Fibroblast of pulmonary artery (primary cell): ENCODE measurements at regions not wholly inside any gene's neighbourhood (a gene's known extent, or its start where the extent isn't known, plus 50 kb on each side); places are given as distances from the start of the nearest gene placed in this dataset.

ENCODE experiments used
- DNase-seq: peaks from one replicate; pipeline ENCODE4 v3.0.0-alpha.2; 2010; ENCODE audit warnings: low read depth
- H3K4me3 ChIP-seq: replicated peaks from 2 replicates; pipeline ENCODE4 v1.5.1; 2011; ENCODE audit warnings: low read depth, mild to moderate bottlenecking, control low read depth, low read length, moderate library complexity
- TF ChIP-seq, protein P1 (sequence below): IDR thresholded peaks from 2 replicates; pipeline ENCODE4 v1.5.1; 2011; ENCODE audit warnings: mild to moderate bottlenecking, control low read depth, low read length, inconsistent platforms; ENCODE audit errors: missing control alignments

DNA sequence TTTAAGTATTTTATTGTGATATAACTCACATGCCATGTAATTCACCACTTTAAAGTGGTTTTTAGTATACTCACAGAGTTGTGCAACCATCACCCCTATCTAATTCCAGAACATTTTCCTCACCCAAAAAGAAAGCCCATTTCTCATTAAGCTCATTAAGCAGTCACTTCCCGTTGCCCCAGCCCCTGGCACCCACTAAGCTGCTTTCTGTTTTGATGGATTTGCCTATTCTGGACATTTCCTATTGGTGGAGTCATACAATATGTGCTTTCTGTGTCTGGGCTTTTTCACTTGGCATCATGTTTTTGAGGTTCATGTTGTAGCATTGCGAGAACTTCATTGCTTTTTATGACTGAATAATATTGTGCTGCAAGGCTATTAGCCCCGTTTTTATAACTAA lies 66.0 kb downstream of the ARL6IP4 start:
- no peak for DNase-seq
- TF ChIP-seq, protein P1, sequence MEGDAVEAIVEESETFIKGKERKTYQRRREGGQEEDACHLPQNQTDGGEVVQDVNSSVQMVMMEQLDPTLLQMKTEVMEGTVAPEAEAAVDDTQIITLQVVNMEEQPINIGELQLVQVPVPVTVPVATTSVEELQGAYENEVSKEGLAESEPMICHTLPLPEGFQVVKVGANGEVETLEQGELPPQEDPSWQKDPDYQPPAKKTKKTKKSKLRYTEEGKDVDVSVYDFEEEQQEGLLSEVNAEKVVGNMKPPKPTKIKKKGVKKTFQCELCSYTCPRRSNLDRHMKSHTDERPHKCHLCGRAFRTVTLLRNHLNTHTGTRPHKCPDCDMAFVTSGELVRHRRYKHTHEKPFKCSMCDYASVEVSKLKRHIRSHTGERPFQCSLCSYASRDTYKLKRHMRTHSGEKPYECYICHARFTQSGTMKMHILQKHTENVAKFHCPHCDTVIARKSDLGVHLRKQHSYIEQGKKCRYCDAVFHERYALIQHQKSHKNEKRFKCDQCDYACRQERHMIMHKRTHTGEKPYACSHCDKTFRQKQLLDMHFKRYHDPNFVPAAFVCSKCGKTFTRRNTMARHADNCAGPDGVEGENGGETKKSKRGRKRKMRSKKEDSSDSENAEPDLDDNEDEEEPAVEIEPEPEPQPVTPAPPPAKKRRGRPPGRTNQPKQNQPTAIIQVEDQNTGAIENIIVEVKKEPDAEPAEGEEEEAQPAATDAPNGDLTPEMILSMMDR, result no peak

DNA sequence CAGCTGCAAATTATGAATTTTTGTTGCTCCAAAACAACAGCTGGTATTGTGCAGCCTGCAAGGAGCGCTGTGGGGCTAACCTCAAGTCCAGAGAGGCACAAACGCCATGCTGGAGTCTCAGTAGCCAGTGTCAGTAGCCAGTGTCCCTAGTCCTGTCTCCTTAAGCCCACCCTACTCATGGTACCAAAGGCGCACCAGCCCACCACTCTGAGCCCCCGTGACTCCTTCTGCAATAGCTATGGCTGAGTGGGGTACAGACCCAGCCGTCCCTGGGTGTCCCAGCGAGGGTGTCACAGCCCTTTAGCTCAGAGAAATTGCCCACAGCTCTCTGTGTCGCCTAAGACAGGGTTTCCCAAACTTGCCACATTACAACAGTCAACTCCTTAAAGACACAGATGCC lies 65.2 kb downstream of the ARL6IP4 start:
- TF ChIP-seq, protein P1, result no peak
- H3K4me3 ChIP-seq, result no peak overlapping the region
- no peak for DNase-seq

More for the DNA sequence above, 66.0 kb downstream of the ARL6IP4 start:
- no peak overlapping the region for H3K4me3 ChIP-seq

DNA sequence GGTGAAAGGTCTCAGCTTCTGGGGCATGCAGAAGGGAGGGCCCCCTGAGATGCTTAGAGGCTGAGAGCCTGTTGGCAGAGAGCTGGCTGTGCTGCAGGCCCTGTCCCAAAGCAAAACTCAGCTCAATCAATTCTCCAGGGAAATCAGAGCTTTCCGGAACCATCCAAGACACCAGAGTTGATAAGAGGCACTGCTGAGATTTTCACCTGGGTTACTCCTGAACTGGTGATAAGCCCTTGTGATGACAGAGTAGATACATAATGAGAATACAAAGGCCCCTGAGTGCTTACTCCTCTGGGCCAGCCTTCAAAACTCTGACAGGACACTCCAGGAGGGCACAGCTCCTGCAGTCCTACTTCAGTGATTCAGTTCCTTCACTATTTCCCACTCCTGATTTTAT lies 63.9 kb downstream of the ARL6IP4 start:
- no peak for DNase-seq
- TF ChIP-seq, protein P1, result no peak
- H3K4me3 ChIP-seq, result no peak overlapping the region

DNA sequence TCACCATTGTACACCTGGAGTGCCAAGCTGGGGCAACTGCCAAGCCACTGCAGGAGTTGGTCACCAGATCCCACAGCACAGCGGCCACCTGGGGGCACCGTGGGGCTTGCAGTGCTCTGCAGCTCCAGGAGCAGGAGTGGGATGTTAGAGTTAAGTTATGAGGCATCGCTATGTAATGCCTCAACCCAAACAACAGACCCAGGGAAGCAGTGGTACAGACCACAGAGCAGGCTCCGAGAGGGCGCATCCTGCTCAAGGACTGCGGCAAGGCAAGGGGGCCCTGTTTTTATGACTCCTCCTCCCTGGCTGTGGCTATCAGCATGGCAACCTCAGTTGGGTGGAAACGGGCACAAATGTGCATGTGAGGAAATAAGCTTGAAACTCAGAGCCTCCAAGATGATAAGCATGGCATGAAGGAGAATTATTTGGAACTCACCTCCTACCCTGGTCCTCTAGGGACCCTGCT lies 63.1 kb downstream of the ARL6IP4 start:
- DNase-seq, result peak; percentile 93
- no peak overlapping the region for H3K4me3 ChIP-seq
- TF ChIP-seq, protein P1, result peak; percentile 82

DNA sequence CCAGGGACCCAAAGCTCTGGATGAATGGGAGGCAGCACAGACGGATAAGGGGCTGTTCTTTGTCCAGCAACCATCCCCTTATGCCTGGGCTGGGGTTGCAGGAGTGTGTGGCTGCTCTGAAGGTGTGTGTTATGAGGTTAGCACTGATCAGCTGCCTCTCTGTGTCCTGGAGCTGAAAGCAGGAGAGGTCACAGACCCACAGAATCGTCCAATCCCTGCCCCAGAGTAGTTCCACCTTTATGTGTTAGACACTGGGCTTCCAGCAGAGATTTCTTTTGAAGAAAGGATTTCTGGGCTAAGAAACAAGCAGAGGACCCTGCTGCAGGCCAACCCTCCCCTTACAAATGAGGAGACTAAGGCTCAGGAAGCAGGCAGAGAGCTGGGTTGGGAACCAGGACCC lies 62.4 kb downstream of the ARL6IP4 start:
- no peak for DNase-seq

DNA sequence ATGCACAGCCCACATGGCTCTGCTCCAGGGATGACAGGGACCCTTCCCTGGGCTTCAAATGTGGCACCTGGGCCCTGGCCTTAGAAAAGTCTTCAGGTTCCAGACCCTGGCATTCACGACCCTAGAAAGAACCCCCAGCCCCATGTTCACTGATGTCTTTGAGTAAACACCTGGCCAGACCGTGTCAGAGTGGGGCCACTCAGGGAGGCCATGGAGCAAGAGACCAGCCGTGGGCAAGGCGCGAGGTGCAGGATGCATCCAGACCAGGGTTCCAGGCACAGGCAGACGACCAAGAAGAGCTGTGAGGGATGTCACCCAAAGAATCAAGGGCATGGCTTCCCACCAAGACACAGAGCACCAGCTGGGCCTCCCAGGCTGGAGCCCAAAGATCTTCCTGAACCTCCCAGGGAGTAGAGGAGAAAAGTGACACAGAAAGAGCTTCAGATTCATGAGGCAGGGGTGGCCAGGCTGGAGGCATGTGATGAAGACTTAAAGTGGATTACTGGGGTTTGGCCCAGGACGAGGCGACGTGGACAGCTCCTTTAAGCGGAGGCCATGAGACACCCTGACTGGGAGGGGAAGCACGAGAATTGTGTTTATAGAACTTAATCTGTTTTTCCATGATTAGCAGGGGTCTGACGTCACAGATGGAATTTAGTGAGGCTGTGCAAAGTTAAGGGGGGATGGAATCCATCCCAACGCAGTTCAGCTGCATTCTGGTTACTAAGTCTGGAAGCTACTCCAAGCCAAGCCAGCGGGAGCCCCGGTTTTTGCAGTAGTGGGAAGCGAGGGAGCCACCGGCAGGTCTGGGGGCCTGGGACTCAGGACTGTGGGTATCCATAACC lies 61.6 kb downstream of the ARL6IP4 start:
- DNase-seq, result peak; percentile 48
- no peak overlapping the region for H3K4me3 ChIP-seq
- TF ChIP-seq, protein P1, result no peak

More for the DNA sequence above, 62.4 kb downstream of the ARL6IP4 start:
- TF ChIP-seq, protein P1, result no peak
- no peak overlapping the region for H3K4me3 ChIP-seq
